ENCODE measurements at regions not wholly inside any gene's neighbourhood (a gene's known extent, or its start where the extent isn't known, plus 50 kb on each side); places are given as distances from the start of the nearest gene placed in this dataset.

GRCh38 chr4:32258986-32259385 is 1538.8 kb downstream of the PCDH7 start:
- H3K4me1 ChIP-seq = no peaks in the 10 kb centered on the region
- no peak overlapping the region for H3K27ac ChIP-seq (replicated peaks in 1 of 4)
- no peaks in the 10 kb centered on the region for H3K9me3 ChIP-seq
- H3K36me3 ChIP-seq = no peaks in the 10 kb centered on the region
- 66% methylated on average over 2 of the region's 2 CpGs for WGBS
- DNase-seq (ENCODE audit: extremely low spot score) = no peak
- no peak for TF ChIP-seq POLR2A (IDR thresholded peaks at IDR 0.05; ENCODE audit: low read depth)
- no peaks in the 10 kb centered on the region for H3K27me3 ChIP-seq
- intact Hi-C loops (cut with DNase I) = no loop called here
- H3K4me3 ChIP-seq = no peak overlapping the region

- 87% methylated on average over 9 of the region's 9 CpGs for WGBS
- no peaks in the 10 kb centered on the region for H3K9me3 ChIP-seq
- no peak overlapping the region for H3K4me3 ChIP-seq
- no peaks in the 10 kb centered on the region for H3K36me3 ChIP-seq
- no peak for TF ChIP-seq CTCF (IDR thresholded peaks at IDR 0.05)
- TF ChIP-seq POLR2AphosphoS5 (IDR thresholded peaks at IDR 0.05) = no peak
- no peak for TF ChIP-seq POLR2A (IDR thresholded peaks at IDR 0.05; ENCODE audit: low read depth)
- no peak for TF ChIP-seq EP300 (IDR thresholded peaks at IDR 0.05)
- H3K27ac ChIP-seq (replicated peaks in 1 of 4) = no peak overlapping the region
- H3K4me1 ChIP-seq = no peaks in the 10 kb centered on the region
- DNase-seq (ENCODE audit: extremely low spot score) = no peak
- no peaks in the 10 kb centered on the region for H3K27me3 ChIP-seq
- intact Hi-C loops (cut with DNase I) = no loop called here
Observed at GRCh38 chr4:32261196-32261595, 1541.0 kb downstream of the PCDH7 start.

GRCh38 chr4:32268863-32269262 is 1548.7 kb downstream of the PCDH7 start:
- Histone ChIP-seq H3K4me3 (no peak overlapping the region), H3K27me3 (no peaks in the 10 kb centered on the region), H3K9me3 (no peaks in the 10 kb centered on the region), H3K4me1 (no peaks in the 10 kb centered on the region), H3K27ac (replicated peaks in 1 of 4) (no peak overlapping the region), H3K36me3 (no peaks in the 10 kb centered on the region)
- 0% methylated on average over 1 of the region's 1 CpG for WGBS
- intact Hi-C loops (cut with DNase I) = no loop called here
- no peak for TF ChIP-seq EP300 (IDR thresholded peaks at IDR 0.05)
- no peak for TF ChIP-seq CTCF (IDR thresholded peaks at IDR 0.05)
- no peak for TF ChIP-seq POLR2AphosphoS5 (IDR thresholded peaks at IDR 0.05)
- TF ChIP-seq POLR2A (IDR thresholded peaks at IDR 0.05; ENCODE audit: low read depth) = no peak
- no peak for DNase-seq (ENCODE audit: extremely low spot score)

DNA sequence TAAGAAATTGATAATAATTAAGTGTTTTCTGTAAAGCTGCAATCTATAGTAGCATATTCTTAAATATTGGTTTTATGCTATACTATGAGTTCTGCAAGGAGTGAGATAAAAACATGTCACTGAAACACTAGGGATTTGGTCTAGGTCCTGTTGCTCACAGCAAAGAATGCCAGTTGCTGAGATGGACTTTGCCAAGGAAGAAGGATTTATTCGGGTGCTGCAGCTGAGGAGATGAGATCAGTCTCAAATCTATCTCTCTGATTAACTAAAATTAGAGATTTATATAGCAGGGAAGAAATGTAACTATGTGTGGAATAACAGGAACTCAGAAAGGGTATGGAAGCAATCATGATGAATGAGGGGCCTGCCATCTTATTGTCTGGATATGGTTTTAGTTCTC is 1569.9 kb downstream of the PCDH7 start:
- no peak for TF ChIP-seq POLR2A (IDR thresholded peaks at IDR 0.05; ENCODE audit: low read depth)
- no peak for TF ChIP-seq CTCF (IDR thresholded peaks at IDR 0.05)
- no peak for TF ChIP-seq POLR2AphosphoS5 (IDR thresholded peaks at IDR 0.05)
- no peak for TF ChIP-seq EP300 (IDR thresholded peaks at IDR 0.05)
- Histone ChIP-seq H3K4me3 (no peak overlapping the region), H3K36me3 (no peaks in the 10 kb centered on the region), H3K27me3 (no peaks in the 10 kb centered on the region), H3K27ac (replicated peaks in 1 of 4) (no peak overlapping the region), H3K4me1 (no peaks in the 10 kb centered on the region), H3K9me3 (no peaks in the 10 kb centered on the region)
- WGBS = 95% methylated on average over 1 of the region's 1 CpG
- no peak for DNase-seq (ENCODE audit: extremely low spot score)
- intact Hi-C loops (cut with DNase I) = no loop called here

DNA sequence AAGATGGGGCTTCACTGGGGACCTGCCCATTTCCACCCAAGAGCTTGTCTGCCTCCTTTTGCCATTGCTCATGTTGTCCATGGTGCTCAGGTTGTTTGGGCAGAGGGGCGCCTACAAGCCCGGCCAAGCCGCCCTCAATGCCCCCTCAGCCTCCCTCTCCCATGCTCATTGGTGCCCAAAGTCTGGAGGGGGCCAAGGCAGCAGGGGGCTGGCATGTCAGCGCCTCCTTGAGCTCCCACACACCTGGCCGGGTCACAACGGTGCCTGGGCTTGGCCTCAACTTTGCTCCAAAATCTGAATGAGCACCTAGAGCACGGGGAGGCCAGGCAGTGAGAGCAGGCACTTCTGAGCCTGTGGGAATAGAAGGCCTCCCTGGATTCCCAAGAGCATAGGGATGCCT is 1598.8 kb downstream of the PCDH7 start:
- Histone ChIP-seq H3K4me3 (no peak overlapping the region), H3K27me3 (no peaks in the 10 kb centered on the region), H3K9me3 (no peaks in the 10 kb centered on the region), H3K4me1 (no peaks in the 10 kb centered on the region), H3K36me3 (no peaks in the 10 kb centered on the region), H3K27ac (replicated peaks in 1 of 4) (no peak overlapping the region)
- DNase-seq (ENCODE audit: extremely low spot score) = no peak
- 85% methylated on average over 3 of the region's 7 CpGs for WGBS
- intact Hi-C loops (cut with DNase I) = no loop called here
- no peak for TF ChIP-seq POLR2AphosphoS5 (IDR thresholded peaks at IDR 0.05)
- no peak for TF ChIP-seq CTCF (IDR thresholded peaks at IDR 0.05)
- TF ChIP-seq EP300 (IDR thresholded peaks at IDR 0.05) = no peak
- no peak for TF ChIP-seq POLR2A (IDR thresholded peaks at IDR 0.05; ENCODE audit: low read depth)
